CD4-positive, alpha-beta T cell treated with Interleukin-17A for 4 hours (primary cell): ENCODE measurements at regions not wholly inside any gene's neighbourhood (a gene's known extent, or its start where the extent isn't known, plus 50 kb on each side); places are given as distances from the start of the nearest gene placed in this dataset.
"Not testable (repeated sequence)": the region's sequence is repeated elsewhere in the genome, so short reads cannot be mapped to it uniquely, and the experiment has no call there.

ENCODE experiments used
- DNase-seq: peaks from one replicate; pipeline ENCODE4 v3.0.0-alpha.2; 2020; ENCODE audit warnings: mixed read lengths

GRCh38 chr6:102984357-102984756 is 1590.8 kb downstream of the GRIK2 start:
- no peak for DNase-seq

- no peak for DNase-seq
Measured at GRCh38 chr6:102981490-102982015, 1588.0 kb downstream of the GRIK2 start.

- no peak for DNase-seq
Measured at GRCh38 chr6:102980951-102981350, 1587.4 kb downstream of the GRIK2 start.

GRCh38 chr6:102961902-102962301 is 1568.4 kb downstream of the GRIK2 start:
- no peak for DNase-seq

- DNase-seq: no peak
Measured at GRCh38 chr6:102950967-102951366, 1557.5 kb downstream of the GRIK2 start.

GRCh38 chr6:102944475-102944874 is 1551.0 kb downstream of the GRIK2 start:
- no peak for DNase-seq

- DNase-seq: no peak
Measured at GRCh38 chr6:102942206-102942605, 1548.7 kb downstream of the GRIK2 start.

- DNase-seq: no peak
Measured at GRCh38 chr6:102936959-102937358, 1543.5 kb downstream of the GRIK2 start.

GRCh38 chr6:102928109-102928508 is 1534.6 kb downstream of the GRIK2 start:
- no peak for DNase-seq

GRCh38 chr6:102918161-102918560 is 1524.7 kb downstream of the GRIK2 start:
- DNase-seq: no peak

- DNase-seq: no peak
Measured at GRCh38 chr6:102911571-102911970, 1518.1 kb downstream of the GRIK2 start.

- DNase-seq: not testable (repeated sequence)
Measured at GRCh38 chr6:102910701-102911139, 1517.2 kb downstream of the GRIK2 start.

- no peak for DNase-seq
Measured at GRCh38 chr6:102907181-102907580, 1513.7 kb downstream of the GRIK2 start.

- no peak for DNase-seq
Measured at GRCh38 chr6:102902471-102902870, 1509.0 kb downstream of the GRIK2 start.

GRCh38 chr6:102895683-102896082 is 1502.2 kb downstream of the GRIK2 start:
- DNase-seq: no peak

- DNase-seq: no peak
Measured at GRCh38 chr6:102885165-102885564, 1491.7 kb downstream of the GRIK2 start.

GRCh38 chr6:102853249-102853955 is 1459.9 kb downstream of the GRIK2 start:
- no peak for DNase-seq

GRCh38 chr6:102848796-102849195 is 1455.3 kb downstream of the GRIK2 start:
- no peak for DNase-seq

GRCh38 chr6:102848210-102848609 is 1454.7 kb downstream of the GRIK2 start:
- no peak for DNase-seq

- no peak for DNase-seq
Measured at GRCh38 chr6:102841060-102841459, 1447.6 kb downstream of the GRIK2 start.

- no peak for DNase-seq
Measured at GRCh38 chr6:102832021-102832420, 1438.5 kb downstream of the GRIK2 start.

GRCh38 chr6:102820098-102820497 is 1426.6 kb downstream of the GRIK2 start:
- no peak for DNase-seq

GRCh38 chr6:102815207-102815606 is 1421.7 kb downstream of the GRIK2 start:
- no peak for DNase-seq

GRCh38 chr6:102813489-102814275 is 1420.2 kb downstream of the GRIK2 start:
- no peak for DNase-seq
